ENCODE measurements at regions not wholly inside any gene's neighbourhood (a gene's known extent, or its start where the extent isn't known, plus 50 kb on each side); places are given as distances from the start of the nearest gene placed in this dataset.

DNA sequence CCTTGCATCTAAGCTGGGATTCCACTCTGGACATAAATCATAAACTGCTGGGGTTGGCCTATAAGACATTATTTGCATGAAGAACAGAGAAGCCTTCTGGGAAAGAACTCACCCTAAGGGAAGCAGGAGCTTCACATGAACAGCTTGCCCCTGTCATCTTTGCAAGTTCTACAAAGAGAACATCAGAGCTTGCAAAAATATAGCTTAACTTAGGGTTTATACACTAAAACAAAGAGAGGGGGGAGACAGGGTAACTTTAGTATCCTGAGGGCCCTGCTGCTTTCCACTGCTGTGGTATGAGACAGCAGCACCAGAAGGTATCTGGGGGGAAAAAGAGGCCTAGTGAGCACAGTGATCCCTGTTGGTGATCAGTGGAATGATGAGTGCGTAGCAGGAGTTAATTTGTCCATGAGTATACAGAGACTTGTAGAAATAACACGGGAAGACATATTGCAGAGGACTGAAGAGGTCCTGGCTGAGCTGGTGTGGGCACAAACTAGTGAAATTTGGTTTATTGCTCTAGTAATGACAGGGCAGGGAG is 116.1 kb upstream of the TSC22D1 start:
- no peak overlapping the region for H3K27ac ChIP-seq
- H3K9me3 ChIP-seq, result no peaks in the 10 kb centered on the region
- in situ Hi-C loops (cut with MboI; ENCODE audit: low sequenced_read_pairs in 4 of 4) (no loop called here), intact Hi-C loops (cut with DNase I; ENCODE audit: low total_unique reads) (no loop called here)
- DNase-seq (no peak), ATAC-seq (no peak)
- H3K4me3 ChIP-seq, result no peak overlapping the region
- no peaks in the 10 kb centered on the region for H3K27me3 ChIP-seq
- H3K4me1 ChIP-seq, result peaks cover 21 to 36% of the 10 kb centered on the region in 2 donors
- no peaks in the 10 kb centered on the region for H3K36me3 ChIP-seq
- TF ChIP-seq, protein P1, sequence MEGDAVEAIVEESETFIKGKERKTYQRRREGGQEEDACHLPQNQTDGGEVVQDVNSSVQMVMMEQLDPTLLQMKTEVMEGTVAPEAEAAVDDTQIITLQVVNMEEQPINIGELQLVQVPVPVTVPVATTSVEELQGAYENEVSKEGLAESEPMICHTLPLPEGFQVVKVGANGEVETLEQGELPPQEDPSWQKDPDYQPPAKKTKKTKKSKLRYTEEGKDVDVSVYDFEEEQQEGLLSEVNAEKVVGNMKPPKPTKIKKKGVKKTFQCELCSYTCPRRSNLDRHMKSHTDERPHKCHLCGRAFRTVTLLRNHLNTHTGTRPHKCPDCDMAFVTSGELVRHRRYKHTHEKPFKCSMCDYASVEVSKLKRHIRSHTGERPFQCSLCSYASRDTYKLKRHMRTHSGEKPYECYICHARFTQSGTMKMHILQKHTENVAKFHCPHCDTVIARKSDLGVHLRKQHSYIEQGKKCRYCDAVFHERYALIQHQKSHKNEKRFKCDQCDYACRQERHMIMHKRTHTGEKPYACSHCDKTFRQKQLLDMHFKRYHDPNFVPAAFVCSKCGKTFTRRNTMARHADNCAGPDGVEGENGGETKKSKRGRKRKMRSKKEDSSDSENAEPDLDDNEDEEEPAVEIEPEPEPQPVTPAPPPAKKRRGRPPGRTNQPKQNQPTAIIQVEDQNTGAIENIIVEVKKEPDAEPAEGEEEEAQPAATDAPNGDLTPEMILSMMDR (IDR thresholded peaks at IDR 0.05 in 4 of 5, conservative IDR thresholded peaks at IDR 0.05 in 1 of 5), result no peak
- TF ChIP-seq POLR2A (IDR thresholded peaks at IDR 0.05), result no peak

DNA sequence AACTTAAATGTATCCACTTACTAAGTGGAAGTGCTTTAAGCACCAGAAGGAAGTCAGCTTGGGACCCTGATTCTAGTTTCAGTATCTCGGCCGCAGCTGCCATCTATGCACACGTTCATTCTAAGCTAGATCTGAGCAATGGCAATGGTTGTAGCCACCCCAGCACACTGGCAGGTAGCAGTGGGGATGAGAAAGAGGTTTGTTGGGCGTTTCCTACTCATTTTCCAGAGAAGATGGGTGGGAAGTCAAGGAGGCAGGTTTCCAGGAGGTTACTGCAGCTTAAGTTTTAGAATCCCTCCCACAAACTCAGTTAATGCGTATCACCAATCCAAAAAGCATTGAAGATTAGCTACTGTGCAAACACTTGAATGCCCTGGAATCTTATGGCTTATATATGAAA is 114.2 kb upstream of the TSC22D1 start:
- no peaks in the 10 kb centered on the region for H3K9me3 ChIP-seq
- TF ChIP-seq, protein P1 (IDR thresholded peaks at IDR 0.05 in 4 of 5, conservative IDR thresholded peaks at IDR 0.05 in 1 of 5), result no peak
- no peak for TF ChIP-seq POLR2A (IDR thresholded peaks at IDR 0.05)
- H3K4me1 ChIP-seq, result peaks cover 14 to 24% of the 10 kb centered on the region in 2 donors
- no peak for ATAC-seq
- no peaks in the 10 kb centered on the region for H3K36me3 ChIP-seq
- no peak overlapping the region for H3K27ac ChIP-seq
- in situ Hi-C loops (cut with MboI; ENCODE audit: low sequenced_read_pairs in 4 of 4), result no loop called here
- H3K27me3 ChIP-seq, result no peaks in the 10 kb centered on the region
- intact Hi-C loops (cut with DNase I; ENCODE audit: low total_unique reads), result no loop called here
- no peak overlapping the region for H3K4me3 ChIP-seq
- DNase-seq, result no peak

DNA sequence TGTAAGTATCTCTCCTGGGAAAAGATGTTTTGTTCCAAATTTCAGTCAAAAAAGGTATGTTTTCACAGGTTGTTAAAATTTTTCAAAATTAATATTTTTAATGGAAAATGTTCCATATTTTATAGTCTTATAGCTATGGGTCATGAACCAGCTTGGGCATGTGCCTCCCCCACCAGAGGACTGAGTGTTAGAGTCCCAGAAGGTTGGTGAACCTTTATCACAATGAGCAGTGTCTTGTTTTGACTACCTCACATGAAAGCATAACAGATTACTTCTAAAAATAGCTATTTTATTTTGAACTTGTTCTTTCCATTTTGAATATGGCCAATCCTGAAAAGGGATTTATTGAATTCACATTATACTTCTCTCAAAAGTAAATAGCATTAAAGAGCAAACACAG is 112.5 kb upstream of the TSC22D1 start:
- in situ Hi-C loops (cut with MboI; ENCODE audit: low sequenced_read_pairs in 4 of 4) (no loop called here), intact Hi-C loops (cut with DNase I; ENCODE audit: low total_unique reads) (no loop called here)
- no peak for DNase-seq
- no peak for ATAC-seq
- H3K4me1 ChIP-seq, result peaks cover 0 to 12% of the 10 kb centered on the region in 2 donors
- no peaks in the 10 kb centered on the region for H3K36me3 ChIP-seq
- no peaks in the 10 kb centered on the region for H3K9me3 ChIP-seq
- no peak overlapping the region for H3K4me3 ChIP-seq
- H3K27me3 ChIP-seq, result no peaks in the 10 kb centered on the region
- no peak overlapping the region for H3K27ac ChIP-seq
- TF ChIP-seq POLR2A (IDR thresholded peaks at IDR 0.05), result no peak
- TF ChIP-seq, protein P1 (IDR thresholded peaks at IDR 0.05 in 4 of 5, conservative IDR thresholded peaks at IDR 0.05 in 1 of 5), result no peak

DNA sequence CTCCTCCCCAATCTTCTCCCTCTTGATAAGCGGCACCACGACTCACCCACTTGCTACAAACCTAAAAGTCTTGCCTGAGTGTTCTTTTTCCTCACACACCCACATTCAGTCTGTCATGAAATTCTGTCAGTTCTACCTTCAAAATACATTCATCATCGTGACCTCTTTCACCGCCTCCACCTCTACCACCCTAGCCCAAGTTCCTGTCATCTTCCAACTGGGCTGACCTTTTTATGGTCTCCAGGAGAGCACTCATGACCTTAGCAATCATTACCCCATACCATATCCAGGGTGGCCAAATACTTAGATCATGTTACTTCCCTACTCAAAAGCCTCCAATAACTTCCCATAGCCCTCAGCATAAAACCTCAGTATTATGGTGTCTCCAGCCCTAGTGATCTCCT is 110.4 kb upstream of the TSC22D1 start:
- in situ Hi-C loops (cut with MboI; ENCODE audit: low sequenced_read_pairs in 4 of 4), result no loop called here

More for the DNA sequence above, 110.4 kb upstream of the TSC22D1 start:
- no peak for DNase-seq
- no peaks in the 10 kb centered on the region for H3K36me3 ChIP-seq
- intact Hi-C loops (cut with DNase I; ENCODE audit: low total_unique reads), result no loop called here
- TF ChIP-seq, protein P1 (IDR thresholded peaks at IDR 0.05 in 4 of 5, conservative IDR thresholded peaks at IDR 0.05 in 1 of 5), result no peak
- no peak overlapping the region for H3K27ac ChIP-seq
- H3K9me3 ChIP-seq, result no peaks in the 10 kb centered on the region
- H3K4me3 ChIP-seq, result no peak overlapping the region
- ATAC-seq, result no peak
- H3K4me1 ChIP-seq, result peaks cover 0 to 12% of the 10 kb centered on the region in 2 donors
- H3K27me3 ChIP-seq, result no peaks in the 10 kb centered on the region
